ENCODE measurements at regions not wholly inside any gene's neighbourhood (a gene's known extent, or its start where the extent isn't known, plus 50 kb on each side); places are given as distances from the start of the nearest gene placed in this dataset.

DNA sequence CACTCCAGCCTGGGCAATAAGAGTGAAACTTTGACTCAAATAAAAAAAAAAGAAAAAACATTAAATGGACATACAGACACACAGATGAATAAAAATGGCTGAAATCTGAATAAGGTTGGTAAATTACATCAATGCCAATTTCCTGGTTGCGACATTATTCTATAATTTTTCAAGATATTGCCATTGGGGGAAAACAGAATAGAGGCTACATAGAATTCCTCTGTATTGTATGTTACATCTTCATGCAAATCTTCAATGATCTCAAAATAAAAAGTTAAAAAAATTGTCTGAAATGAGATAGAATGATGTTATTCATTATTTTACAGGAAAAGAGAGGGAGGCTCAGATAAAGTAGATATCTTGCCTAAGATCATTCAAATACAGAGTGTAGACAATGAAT is 234.0 kb downstream of the SDHAF3 start:
- TF ChIP-seq CTCF (conservative IDR thresholded peaks at IDR 0.05; ENCODE audit: low read depth in 2 of 2): no peak
- no peak for TF ChIP-seq EZH2phosphoT487 (IDR thresholded peaks at IDR 0.05; ENCODE audit: unreplicated experiment)
- TF ChIP-seq EZH2 (IDR thresholded peaks at IDR 0.05; ENCODE audit: low read depth, unreplicated experiment): no peak
- TF ChIP-seq, protein P1, sequence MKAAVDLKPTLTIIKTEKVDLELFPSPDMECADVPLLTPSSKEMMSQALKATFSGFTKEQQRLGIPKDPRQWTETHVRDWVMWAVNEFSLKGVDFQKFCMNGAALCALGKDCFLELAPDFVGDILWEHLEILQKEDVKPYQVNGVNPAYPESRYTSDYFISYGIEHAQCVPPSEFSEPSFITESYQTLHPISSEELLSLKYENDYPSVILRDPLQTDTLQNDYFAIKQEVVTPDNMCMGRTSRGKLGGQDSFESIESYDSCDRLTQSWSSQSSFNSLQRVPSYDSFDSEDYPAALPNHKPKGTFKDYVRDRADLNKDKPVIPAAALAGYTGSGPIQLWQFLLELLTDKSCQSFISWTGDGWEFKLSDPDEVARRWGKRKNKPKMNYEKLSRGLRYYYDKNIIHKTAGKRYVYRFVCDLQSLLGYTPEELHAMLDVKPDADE (IDR thresholded peaks at IDR 0.05): no peak
- no peak for TF ChIP-seq JUNB (IDR thresholded peaks at IDR 0.05; ENCODE audit: unreplicated experiment)
- no peak for TF ChIP-seq ZNF114 (CRISPR knock-in tag; IDR thresholded peaks at IDR 0.05)
- no peak for TF ChIP-seq POLR2AphosphoS5 (IDR thresholded peaks at IDR 0.05; ENCODE audit: low read depth)
- no peak for TF ChIP-seq REST (IDR thresholded peaks at IDR 0.05; ENCODE audit: unreplicated experiment)

Measured in GM23338 (cell line).